Colonic mucosa (tissue), 4 donors: ENCODE measurements at regions not wholly inside any gene's neighbourhood (a gene's known extent, or its start where the extent isn't known, plus 50 kb on each side); places are given as distances from the start of the nearest gene placed in this dataset.

Source experiments
- DNase-seq: peaks from one replicate; pipeline ENCODE4 v3.0.0-alpha.2; 2020
- H3K27ac ChIP-seq: fragments of 200-600 bp; one replicate; pipeline ENCODE4 v1.8.0; 2021
- H3K27me3 ChIP-seq: fragments of 200-600 bp; one replicate; pipeline ENCODE4 v1.8.0; 2021
- H3K36me3 ChIP-seq: fragments of 200-600 bp; one replicate; pipeline ENCODE4 v1.8.0; 2021
- H3K4me1 ChIP-seq: fragments of 200-600 bp; one replicate; pipeline ENCODE4 v1.8.0; 2021; ENCODE audit warnings: mild to moderate bottlenecking
- H3K4me3 ChIP-seq: fragments of 200-600 bp; one replicate; pipeline ENCODE4 v1.8.0; 2021
- H3K9ac ChIP-seq, 2 donors: one replicate each; pipeline ENCODE4 v1.7.0; 2013; ENCODE audit warnings: control low read depth in 2 of 2, low read depth in 2 of 2, low read length in 2 of 2
- H3K9me3 ChIP-seq: fragments of 200-600 bp; one replicate; pipeline ENCODE4 v1.8.0; 2021
- intact Hi-C: fragments of 100-400 bp; cut with DNase I; formaldehyde crosslinking; loops from one replicate; pipeline ENCODE4 v1.14.1; 2022
- TF ChIP-seq, protein P1 (sequence below): fragments of 200-600 bp; IDR thresholded peaks from one replicate; pipeline ENCODE4 v1.8.0; 2022; ENCODE audit warnings: antibody characterized with exemption, mild to moderate bottlenecking
- donor health status: healthy.
- donor health status: DM: no; HTN: no; CAD: no.
- donor health status: DM: no; HTN: no; CAD: no.

- Histone ChIP-seq H3K36me3 (no peaks in the 10 kb centered on the region), H3K9ac (no peak overlapping the region), H3K27ac (no peak overlapping the region), H3K4me3 (no peak overlapping the region), H3K4me1 (no peaks in the 10 kb centered on the region), H3K9me3 (no peaks in the 10 kb centered on the region), H3K27me3 (peaks cover 4% of the 10 kb centered on the region)
- TF ChIP-seq, protein P1, sequence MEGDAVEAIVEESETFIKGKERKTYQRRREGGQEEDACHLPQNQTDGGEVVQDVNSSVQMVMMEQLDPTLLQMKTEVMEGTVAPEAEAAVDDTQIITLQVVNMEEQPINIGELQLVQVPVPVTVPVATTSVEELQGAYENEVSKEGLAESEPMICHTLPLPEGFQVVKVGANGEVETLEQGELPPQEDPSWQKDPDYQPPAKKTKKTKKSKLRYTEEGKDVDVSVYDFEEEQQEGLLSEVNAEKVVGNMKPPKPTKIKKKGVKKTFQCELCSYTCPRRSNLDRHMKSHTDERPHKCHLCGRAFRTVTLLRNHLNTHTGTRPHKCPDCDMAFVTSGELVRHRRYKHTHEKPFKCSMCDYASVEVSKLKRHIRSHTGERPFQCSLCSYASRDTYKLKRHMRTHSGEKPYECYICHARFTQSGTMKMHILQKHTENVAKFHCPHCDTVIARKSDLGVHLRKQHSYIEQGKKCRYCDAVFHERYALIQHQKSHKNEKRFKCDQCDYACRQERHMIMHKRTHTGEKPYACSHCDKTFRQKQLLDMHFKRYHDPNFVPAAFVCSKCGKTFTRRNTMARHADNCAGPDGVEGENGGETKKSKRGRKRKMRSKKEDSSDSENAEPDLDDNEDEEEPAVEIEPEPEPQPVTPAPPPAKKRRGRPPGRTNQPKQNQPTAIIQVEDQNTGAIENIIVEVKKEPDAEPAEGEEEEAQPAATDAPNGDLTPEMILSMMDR, result no peak
- intact Hi-C loops, result no loop called here
- no peak for DNase-seq
These were observed 235.9 kb downstream of the FOXL1 start for GRCh38 chr16:86814256-86814655.

DNA sequence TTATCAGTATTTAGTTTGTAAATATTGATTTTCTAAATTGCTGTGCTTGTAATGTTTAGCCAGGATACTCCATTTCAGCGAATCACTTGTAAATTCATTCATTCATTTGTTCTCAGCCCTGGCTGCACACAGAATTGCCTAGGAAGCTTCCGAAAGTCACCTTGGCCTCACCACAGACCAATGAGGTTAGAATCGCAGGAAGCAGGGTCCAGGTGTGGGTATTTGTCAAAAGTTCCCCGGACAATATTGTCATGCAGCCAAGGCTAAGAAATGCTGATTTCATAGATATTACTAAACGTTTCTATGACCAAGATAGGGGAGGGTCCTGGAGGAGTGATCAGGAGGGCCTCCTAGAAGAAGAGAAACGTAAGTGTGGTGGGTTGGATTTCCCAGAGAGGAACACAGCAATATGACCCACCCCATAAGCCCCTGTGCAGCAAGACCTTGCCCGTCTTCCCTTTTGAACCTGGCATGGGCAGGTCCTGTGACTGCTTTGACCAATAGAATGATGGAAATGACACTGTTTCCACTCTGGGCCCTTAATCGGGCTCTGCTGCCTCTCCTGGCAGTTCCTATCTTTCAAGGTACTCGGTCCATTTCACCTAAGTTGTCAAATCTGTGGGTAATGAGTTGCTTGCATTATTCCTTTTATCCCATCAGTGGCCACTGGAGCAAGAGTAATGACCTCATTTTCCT, 238.7 kb downstream of the FOXL1 start:
- TF ChIP-seq, protein P1, result no peak
- no peaks in the 10 kb centered on the region for H3K9me3 ChIP-seq
- H3K9ac ChIP-seq, result no peak overlapping the region
- peaks cover 4% of the 10 kb centered on the region for H3K27me3 ChIP-seq
- no peaks in the 10 kb centered on the region for H3K36me3 ChIP-seq
- H3K4me1 ChIP-seq, result no peaks in the 10 kb centered on the region
- DNase-seq, result no peak
- no peak overlapping the region for H3K27ac ChIP-seq
- intact Hi-C loops, result no loop called here
- H3K4me3 ChIP-seq, result no peak overlapping the region

DNA sequence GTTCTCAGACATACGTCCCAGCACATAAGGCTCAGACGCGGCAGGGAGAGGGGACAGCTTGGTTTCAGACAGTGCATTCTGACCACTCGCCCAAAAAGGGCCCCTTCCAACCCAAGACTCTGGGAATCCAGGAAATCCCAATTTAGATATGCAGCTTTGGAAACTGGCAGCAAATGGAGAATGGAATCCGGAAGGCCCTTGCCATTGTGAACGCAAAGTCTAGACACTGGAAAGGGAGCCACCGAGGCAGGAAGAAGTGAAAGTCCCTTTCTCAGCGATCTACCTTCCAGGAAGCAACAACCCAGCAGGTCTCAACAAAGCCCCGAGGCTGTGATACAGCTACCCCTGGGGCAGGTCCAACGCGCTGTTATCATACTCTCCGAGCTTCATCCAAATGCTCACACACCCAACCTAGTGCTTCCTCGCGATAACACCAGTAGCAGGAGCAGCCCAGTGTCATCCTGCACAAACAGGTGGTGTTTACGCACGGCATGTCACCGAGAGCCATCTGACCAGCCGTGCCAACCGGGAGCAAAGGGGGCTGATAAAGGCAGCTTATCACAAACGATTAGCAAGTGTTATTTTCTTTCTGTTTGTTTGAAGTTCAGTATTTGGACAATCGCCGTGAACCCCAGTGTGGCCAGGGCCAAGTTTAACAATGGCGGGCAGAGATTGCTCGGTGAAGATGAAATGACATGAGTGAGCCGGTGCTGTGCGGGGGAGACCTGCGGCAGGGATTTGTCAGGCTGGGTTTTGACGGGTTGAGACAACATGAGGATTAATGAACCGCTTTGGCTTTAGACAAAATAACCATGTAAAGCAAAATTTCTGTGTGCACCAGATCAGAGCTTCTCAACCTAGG, 240.6 kb downstream of the FOXL1 start:
- DNase-seq, result no peak
- Histone ChIP-seq H3K4me3 (no peak overlapping the region), H3K27me3 (peaks cover 4% of the 10 kb centered on the region)

GRCh38 chr16:86819533-86819892, 241.2 kb downstream of the FOXL1 start:
- intact Hi-C loops, result no loop called here
- Histone ChIP-seq H3K9ac (no peak overlapping the region), H3K36me3 (no peaks in the 10 kb centered on the region), H3K4me1 (no peaks in the 10 kb centered on the region), H3K4me3 (no peak overlapping the region), H3K9me3 (no peaks in the 10 kb centered on the region), H3K27ac (no peak overlapping the region), H3K27me3 (peaks cover 4% of the 10 kb centered on the region)
- TF ChIP-seq, protein P1, result no peak
- DNase-seq, result no peak

More for the DNA sequence above, 240.6 kb downstream of the FOXL1 start:
- Histone ChIP-seq H3K9ac (no peak overlapping the region), H3K36me3 (no peaks in the 10 kb centered on the region), H3K27ac (no peak overlapping the region), H3K9me3 (no peaks in the 10 kb centered on the region), H3K4me1 (no peaks in the 10 kb centered on the region)
- intact Hi-C loops, result no loop called here
- TF ChIP-seq, protein P1, result no peak

DNA sequence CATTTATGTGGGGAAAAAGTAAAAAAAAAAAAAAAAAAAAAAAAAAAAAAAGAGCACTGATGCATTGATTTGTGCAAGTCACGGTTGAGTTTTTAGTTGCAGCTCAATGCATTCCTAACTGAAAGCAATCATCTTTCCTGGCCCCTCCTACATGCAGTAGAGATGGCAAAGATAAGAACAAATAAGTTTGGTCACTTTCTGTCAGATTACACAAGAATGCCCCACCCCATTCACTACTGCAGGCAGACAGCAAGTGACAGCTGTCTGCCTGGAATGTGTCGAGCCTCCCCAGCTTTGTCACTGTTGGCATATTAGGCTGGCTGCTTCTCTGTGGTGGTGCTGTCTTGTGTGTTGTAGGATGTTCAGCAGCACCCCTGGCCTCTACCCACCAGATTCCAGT, 243.5 kb downstream of the FOXL1 start:
- Histone ChIP-seq H3K4me3 (no peak overlapping the region), H3K4me1 (no peaks in the 10 kb centered on the region), H3K9ac (no peak overlapping the region), H3K27me3 (peaks cover 4% of the 10 kb centered on the region), H3K9me3 (no peaks in the 10 kb centered on the region), H3K27ac (no peak overlapping the region), H3K36me3 (no peaks in the 10 kb centered on the region)
- DNase-seq, result no peak
- TF ChIP-seq, protein P1, result no peak
- intact Hi-C loops, result no loop called here
